SIG-M5 treated with dmso at 0.1 percent for 504 hours (cell line): ENCODE measurements at regions not wholly inside any gene's neighbourhood (a gene's known extent, or its start where the extent isn't known, plus 50 kb on each side); places are given as distances from the start of the nearest gene placed in this dataset.
A peak's percentile ranks its signal among the peaks of the same experiment; 100 is the strongest.
"Not testable (repeated sequence)": the region's sequence is repeated elsewhere in the genome, so short reads cannot be mapped to it uniquely, and the experiment has no call there.

Experiments
- DNase-seq: peaks from one replicate; lab custom pipeline; 2025; ENCODE audit not compliant: unreplicated experiment; lab: John Stamatoyannopoulos, UW

DNA sequence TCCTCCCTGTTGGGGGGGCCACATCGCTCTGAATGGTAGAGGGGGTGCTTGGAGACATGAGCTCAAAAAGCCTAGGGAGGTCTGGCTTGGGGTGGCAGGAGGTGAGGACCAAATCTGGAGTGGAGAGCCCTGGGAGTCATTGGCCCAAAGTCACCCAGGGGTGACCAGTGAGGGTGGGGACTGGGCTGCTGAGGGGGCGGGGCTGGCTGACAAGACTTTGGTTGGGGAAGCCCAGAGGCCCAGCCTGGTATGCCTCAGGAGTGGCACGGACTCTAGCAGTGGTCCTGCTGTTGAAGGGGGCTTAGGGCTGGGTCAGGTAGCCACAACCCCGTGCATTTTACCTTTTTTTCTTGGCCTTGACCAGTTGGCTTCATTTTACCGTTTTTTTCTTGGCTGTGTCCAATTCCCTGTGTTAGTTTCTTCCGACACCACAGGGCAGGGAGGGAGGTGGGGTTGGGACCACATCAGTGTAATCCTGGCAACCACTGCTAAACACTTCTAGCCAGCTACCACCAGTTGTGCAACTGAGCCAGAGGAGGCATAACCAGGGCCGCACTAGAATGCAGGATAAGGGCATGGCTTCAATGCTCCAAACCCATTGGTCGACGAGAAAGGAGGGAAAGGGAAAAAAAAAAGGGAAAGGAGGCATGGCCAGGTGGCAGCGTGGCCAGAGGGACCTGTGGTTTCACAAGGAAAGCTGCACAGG is 105.3 kb upstream of the C2CD4B start:
- DNase-seq, result no peak

DNA sequence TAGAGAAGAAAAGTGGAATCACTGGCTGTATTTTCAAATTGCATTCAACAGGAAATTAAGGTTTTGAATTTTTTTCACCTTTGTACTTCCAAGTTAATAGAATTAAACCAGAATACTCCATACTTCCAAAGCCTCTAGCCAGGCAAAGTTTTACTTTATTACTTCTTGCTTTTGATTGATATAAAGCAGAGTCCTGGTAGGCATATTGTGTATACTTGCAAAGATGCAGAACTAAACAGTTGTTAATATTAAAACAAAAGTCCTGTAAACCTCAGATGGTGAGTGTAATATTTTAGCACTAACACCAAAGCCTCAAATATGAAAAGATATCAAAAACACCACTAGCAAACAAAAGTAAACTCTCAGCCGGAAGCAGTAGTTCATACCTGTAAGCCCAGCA is 107.2 kb upstream of the C2CD4B start:
- DNase-seq, result no peak

DNA sequence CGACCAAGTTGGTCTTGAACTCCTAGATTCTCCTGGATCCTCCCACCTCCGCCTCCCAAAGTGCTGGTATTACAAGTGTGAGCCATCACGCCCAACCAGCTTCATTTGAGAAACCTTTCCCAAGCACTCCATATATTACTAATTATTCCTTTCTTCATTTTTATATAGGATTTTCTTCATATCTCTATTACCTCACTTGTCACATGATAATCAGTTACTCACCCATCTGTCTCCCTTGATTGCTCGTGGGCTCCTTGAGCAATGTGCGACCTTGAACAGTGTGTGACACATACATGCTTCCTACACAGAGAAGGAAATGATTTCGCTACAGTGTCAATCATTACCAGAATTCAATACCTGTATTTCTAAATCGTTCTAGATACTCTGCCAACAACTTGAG is 110.7 kb upstream of the C2CD4B start:
- no peak for DNase-seq

DNA sequence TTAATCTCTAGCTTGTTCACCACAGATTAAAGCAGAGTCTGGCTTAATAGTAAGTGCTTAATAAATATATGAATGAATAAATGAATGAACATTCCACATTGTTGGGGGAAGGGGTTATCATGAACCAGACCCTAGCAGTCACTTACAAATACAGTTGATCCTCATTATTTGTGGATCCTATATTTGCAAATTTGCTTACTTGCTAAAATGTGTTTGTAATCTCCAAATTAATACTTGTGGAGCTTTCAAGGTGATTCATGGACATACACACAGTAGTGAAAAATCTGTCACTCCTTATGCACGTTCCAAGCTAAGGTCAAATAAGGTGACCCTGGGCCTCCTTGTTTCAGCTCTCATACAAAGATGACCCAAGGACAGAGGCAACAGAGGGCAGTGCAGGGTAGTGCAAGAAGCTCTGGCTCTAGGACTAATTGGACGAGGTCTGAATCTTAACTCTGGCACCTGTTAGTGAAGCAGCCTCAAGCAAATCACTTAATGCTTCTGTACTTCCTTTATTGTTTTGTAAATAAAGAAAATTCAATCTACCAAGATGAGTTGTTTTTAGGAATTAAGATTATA is 112.8 kb upstream of the C2CD4B start:
- no peak for DNase-seq

DNA sequence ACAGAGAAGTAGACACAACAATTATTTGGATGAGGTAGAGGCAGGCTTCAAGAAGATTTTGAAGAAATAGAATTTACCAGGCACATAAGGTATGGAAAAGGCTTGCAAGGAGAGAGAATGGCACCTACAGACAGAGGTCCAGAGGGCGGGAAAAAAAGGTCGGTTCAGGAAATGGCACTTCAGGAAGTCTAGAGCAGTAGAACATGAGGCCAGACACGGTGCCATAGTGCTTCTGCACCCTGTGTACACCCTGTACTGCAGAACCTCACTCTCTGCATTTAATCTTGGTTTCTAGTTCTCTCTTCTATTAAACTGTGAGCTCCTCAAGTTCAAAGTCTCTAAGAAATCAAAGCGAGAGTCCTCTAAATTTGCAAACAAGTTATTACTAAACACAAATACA is 113.4 kb upstream of the C2CD4B start:
- DNase-seq, result no peak

DNA sequence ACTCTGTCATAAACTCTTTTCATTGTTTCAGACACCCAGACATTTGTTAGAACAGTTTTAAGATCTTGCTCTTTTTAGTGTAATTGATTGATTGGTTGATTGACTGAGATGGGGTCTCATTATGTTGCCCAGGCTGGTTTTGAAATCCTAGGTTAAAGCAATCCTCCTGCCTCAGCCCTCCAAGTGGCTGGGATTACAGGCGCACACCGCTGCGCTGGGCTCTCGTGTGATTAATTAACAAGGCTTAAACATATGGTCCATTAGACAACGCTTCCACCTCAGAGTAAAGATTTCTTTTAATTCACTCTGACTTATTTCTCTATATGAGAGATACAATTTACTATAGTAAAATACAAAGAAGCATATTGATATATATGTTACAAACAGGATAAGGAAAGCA is 114.0 kb upstream of the C2CD4B start:
- no peak for DNase-seq

DNA sequence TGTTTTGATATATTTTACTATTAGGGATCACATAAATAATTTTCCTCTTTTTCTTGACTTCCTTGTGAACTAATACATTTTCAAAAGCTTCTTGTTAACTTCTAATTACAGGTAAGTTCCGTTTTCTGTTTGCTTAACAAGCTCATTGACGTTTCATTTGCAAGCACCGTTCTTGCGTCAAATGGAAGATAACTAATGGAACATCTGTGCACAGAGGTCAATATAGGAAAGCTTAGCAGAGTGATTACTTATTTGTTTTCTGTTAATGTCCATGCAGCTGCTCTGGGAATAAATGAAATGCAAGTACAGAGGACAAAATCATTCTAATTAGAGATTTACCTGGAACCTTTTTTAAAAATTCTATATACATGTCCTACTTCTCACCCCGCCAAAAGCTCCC is 115.5 kb upstream of the C2CD4B start:
- DNase-seq, result no peak

DNA sequence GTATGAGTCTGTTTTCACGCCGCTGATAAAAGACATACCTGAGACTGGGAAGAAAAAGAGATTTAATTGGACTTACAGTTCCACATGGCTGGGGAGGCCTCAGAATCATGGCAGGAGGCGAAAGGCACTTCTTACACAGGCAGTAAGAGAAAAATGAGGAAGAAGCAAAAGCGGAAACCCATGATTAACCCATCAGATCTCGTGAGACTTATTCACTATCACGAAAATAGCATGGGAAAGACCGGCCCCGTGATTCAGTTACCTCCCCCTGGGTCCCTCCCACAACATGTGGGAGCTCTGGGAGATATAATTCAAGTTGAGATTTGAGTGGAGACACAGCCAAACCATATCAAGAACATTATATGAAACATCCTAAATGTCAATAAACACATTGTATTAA is 116.7 kb upstream of the C2CD4B start:
- not testable (repeated sequence) for DNase-seq

DNA sequence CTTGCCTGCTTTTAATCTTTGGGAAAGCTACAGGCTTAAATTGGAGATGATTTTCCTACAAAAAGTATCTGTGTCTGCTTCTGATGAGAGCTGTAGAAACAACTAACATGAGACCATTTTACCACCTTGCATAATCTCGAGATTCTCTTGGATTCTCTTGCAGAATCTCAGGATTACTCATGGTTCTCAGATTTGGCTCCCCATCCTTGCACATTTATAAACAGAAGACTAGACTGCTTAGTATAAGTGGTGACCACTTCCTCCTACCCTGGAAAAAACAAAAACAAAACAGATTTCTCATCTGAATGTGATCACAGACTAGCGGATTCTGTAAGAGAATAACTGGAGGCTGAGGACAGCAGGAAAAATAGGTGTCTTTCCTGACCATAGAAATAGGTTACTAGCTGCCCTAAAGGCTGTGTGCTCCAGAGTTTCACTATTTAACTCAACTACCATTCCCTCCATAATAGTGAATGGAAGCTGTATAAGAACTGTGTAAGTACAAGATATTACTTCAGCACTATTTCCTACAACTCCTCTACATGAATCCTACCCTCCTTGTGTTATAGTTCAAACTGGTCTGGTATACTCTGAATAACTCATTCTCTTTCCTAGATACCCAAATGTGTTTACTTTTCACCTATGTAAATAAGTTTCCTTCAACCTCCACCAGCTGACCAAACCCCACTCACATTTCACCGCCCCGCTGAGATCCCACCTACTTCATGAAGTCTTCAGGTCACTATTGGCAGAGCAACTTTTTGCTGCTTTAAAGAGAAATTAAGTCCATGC is 122.2 kb upstream of the C2CD4B start:
- DNase-seq, result no peak

DNA sequence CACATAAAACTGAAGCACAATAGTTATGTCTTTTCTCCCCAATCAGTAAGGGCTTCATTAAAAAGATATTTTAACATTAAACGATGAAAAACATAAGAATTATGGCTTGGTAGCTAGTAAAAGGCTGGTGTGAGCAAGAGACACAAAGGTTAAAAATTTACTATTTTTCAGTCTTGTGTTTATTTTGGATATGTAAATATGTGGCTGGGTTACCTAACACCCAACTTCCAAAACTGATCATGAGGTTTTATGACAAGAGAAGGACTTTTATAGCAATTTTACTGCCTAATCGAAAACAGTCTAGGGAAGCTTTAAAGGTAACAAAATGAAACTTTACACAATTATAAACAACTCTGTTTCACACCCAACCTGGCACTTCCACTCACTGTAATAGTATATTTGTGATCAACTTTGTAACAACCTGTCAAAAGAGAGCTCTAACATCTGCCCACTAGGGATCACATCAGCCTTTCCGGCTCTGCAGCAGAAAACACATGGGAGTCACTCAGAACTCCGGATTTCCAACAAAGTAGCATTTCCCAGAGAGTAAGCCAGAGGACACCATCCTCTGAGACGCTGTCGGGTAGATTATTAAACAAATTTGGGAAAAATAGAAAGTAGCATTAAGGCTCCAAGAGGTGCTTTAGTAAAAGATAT is 123.4 kb upstream of the C2CD4B start:
- DNase-seq, result no peak

DNA sequence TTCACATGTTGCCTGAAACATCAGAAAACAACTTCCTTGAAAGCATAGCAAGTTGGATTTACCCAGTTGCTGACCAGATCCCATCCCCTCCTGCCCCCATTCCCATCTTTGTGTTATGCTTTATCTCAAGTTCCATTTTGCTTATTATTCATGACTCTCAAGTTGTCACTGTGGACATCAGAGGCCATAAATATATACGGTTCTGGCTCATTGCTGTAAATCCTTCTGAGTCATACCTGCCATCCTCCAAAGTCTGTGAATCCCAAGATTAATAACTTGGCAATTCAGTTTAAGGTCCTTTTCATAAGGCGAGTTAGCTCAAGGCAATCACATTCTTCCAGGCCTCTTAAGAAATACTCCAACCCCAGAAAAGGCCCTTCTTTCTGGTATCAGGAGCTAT is 126.2 kb upstream of the C2CD4B start:
- no peak for DNase-seq

DNA sequence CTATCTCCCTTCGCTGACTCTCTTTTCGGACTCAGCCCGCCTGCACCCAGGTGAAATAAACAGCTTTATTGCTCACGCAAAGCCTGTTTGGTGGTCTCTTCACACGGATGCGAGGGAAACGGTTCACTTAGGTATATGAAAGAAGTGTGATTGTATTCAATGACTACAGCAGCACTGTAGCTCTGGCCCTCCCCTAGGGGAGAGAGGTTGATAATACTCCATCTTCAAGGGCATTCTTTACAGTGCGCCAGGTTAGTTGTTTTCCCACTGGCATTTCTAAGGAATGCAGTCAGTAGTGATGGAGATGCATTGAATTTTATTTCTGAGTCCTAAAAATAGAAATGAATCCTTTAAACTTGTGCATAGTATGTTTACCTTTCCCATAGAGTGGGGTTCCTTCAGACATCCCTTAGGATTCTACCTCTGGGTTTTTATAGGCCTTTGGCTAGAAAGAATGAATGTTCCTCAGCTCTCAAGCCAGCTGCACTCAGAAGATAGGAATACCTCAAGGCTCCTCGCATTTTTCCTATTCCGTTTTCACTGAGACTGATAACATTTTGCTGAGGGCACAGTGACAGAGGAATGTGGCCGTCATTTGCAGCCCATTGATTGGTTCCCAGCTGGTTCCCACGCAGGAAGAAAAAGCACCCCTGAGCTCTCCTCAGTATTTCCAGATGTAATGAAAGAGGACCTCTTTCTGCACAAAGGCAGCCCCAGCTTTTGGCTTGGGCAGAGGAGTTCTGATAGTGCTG is 131.8 kb upstream of the C2CD4B start:
- DNase-seq, result no peak

DNA sequence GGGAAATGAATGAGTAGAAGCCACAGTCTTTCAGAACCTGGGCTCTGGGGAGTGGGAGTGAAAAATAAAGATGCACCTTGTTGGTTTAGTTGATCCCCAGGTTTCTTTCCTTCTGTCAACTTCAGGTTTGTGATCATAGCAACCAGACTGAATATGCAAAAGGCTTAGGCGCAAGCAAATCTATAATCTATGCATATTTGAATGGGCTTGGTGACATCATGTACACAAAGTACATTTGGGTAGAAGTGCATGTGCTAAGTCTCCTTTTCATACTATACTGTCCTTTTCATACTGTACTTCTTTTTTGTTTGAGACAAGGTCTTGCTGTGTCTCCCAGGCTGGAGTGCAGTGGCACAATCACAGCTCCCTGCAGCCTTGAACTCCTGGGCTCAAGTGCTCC is 132.4 kb upstream of the C2CD4B start:
- DNase-seq, result no peak

DNA sequence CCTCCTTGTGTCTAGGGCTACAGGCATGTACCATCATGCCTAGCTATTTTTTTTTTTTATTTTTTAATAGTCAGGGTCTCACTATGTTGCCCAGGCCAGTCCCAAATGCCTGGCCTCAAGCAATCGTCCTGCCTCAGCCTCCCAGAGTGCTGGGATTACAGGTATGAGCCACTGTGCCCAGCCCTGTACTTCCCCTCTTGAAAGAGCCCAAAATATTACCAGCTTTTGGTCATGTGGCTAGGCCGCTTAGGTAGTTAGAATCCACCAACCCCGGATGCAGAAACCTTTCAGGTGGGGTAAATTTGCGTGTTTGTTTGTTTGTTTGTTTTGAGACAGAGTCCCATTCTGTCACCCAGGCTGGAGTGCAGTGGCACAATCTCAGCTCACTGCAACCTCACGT is 132.8 kb upstream of the C2CD4B start:
- DNase-seq, result no peak

DNA sequence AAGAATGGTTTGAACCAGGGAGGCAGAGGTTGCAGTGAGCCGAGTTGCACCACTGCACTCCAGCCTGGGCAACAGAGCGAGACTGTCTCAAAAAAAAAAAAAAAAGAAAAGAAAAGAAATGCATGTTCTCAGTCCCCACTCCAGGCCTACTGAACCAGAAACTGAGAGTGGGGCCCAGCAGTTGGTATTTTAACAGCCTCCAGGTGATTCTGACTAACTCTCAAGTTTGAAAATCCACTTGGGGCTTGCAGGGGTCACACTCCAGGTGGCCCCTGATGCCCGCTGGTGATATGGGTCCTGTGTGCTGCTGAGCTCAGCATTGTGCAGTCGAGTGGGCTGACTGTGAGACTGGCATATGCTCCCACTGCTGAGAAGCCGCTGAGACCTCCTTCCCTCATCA is 133.7 kb upstream of the C2CD4B start:
- no peak for DNase-seq

DNA sequence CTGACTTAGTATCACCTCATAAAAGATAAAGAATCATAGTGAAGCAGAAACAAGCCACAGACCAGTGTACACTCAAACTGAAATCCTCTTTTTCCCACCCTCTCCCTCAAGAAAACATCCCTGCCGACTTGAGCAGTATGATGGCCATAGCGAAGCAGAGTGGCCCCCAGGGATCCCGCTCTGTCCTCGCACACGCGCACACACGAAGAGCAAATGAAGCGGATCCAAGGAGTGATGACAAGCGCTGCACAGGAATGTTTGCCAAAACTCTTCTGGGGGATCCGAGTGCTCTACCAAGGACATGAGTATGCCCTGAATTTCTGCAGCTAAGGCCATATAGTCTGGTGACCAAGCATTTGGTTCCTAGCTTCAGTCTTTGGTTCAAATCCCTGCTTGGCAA is 134.5 kb upstream of the C2CD4B start:
- DNase-seq, result no peak

DNA sequence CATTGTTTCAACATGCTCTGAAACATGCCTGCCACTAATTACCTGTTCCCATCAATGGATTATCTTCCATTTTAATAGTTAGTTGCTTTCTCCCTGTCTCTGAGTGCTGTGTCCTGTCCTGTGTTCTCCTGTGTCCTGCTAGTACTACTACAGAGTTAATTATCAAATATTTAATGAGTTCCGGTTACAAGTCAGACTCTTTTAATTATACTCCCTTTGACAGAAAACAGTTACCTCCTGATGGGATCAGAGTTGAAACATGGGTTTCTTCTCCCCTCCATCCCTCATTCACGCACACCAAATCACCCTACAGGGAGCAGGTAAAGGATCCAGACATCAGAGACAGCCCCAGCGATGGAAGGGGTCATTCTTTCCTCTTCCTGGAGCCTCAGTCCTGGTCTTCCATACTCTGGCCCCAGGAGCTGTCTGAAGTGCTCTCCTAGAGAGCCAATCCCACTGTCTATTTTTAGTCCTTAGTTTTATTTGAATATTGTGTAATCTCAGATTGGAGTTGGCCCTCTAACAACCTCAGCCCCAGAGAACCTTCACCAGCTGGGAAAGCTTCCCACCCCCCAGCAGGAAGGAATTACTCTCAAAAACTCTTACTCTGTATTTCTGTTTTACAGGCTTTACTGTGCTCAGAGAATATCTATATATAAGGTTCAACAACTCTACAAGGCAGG is 137.0 kb upstream of the C2CD4B start:
- DNase-seq, result no peak

DNA sequence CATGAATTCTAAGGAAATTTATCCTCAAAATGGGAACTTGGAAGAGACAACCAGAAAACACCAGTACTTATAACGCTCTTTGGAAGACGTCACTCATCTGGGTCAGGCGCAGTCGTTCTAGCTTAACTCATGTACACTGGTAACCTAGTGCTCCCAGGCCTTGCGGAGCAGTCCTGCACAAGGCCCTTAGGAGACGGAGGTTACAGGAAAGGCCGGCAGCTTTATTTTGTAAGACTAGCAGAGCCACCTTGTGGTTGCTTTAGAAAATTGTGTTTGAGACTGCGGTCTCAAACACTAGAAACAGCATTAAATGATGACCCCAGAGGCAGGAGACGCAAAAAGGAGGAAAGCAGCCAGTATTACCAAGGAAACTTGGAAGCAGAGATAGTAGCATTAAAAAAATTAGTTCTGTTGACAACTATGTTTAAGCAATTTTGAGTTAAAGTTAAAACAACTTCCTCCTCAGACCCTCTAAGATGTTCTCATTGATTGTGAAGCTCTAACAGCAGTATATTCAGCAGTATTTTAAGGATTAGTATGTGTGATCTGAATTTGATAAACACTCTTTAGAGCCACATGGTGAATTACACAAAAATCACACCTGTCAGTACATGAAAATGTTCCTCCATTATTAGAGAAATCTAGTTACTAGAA is 141.9 kb upstream of the C2CD4B start:
- peak; percentile 57 for DNase-seq

DNA sequence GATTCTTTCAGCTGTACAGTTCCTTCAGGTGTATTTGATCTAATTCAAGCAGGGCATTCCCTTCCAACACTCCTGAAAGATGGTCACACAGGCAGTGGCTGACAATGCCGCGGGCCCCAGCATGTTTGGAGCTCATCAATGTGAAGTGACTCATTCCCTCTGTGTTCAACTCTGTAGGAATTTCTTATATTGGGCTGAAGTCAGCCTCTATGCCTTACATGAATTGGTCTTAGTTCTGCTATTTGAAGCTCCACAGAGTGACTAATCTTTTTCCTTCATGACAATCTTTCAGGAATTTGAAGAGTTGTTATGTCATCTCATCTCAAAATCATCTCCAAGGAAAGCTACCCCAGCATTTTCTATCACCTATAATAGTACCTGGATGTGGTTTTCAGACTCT is 142.5 kb upstream of the C2CD4B start:
- DNase-seq, result no peak

DNA sequence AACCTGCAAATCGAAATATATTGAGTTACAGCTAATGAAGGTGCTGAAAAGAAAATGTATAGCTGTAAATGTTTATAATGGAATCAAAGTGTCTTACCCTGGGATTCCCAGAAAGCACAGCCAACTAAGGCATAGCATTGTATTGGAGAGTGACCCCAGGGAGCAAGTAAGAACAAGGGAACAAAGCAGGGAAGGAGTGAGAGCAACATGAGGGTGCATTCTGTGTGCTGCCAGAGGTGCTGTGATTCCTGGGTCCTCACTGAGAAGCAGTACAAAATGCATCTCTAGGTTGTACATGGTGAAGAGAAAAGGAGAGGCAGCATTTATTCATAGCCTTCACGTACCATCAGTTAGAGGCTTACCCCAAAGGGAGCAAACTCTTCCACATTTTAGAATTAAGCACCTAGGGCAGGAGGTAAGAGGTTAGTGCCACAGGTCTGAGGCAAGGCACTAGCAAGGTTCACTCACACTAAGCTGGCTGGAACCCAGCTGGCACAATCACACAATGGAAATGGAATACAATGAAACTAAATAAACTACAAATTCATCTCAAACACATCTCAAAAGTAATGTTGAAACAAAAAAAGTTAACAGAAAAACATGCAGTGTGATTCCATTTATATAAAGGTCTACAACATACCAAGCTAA is 151.5 kb upstream of the C2CD4B start:
- no peak for DNase-seq
